ENCODE measurements at regions not wholly inside any gene's neighbourhood (a gene's known extent, or its start where the extent isn't known, plus 50 kb on each side); places are given as distances from the start of the nearest gene placed in this dataset.

GRCh38 chr9:22809371-22809770 is 362.7 kb downstream of the DMRTA1 start:
- H3K4me3 Mint-ChIP-seq (ENCODE audit: unreplicated experiment): no peak overlapping the region
- H3K27me3 Mint-ChIP-seq (ENCODE audit: insufficient read depth, unreplicated experiment): no peaks in the 10 kb centered on the region
- H3K4me1 Mint-ChIP-seq (ENCODE audit: insufficient read depth, unreplicated experiment): no peaks in the 10 kb centered on the region
- no peak for TF ChIP-seq CTCF (IDR thresholded peaks at IDR 0.05; ENCODE audit: unreplicated experiment)
- DNase-seq (ENCODE audit: unreplicated experiment): no peak
- no peaks in the 10 kb centered on the region for H3K36me3 Mint-ChIP-seq (ENCODE audit: insufficient read depth, unreplicated experiment)
- ChIA-PET POLR2A (no interaction called here), CTCF (no interaction called here)
- no peak overlapping the region for H3K27ac Mint-ChIP-seq (ENCODE audit: low read depth, unreplicated experiment)
- intact Hi-C loops (cut with micrococcal nuclease): no loop called here
- no peaks in the 10 kb centered on the region for H3K9me3 Mint-ChIP-seq (ENCODE audit: unreplicated experiment)
- BruUV-seq (replicated peaks): no TSS peak

GRCh38 chr9:22813529-22813928 is 366.9 kb downstream of the DMRTA1 start:
- no TSS peak for BruUV-seq (replicated peaks)
- Mint-ChIP-seq H3K9me3 (ENCODE audit: unreplicated experiment) (no peaks in the 10 kb centered on the region), H3K27me3 (ENCODE audit: insufficient read depth, unreplicated experiment) (no peaks in the 10 kb centered on the region), H3K27ac (ENCODE audit: low read depth, unreplicated experiment) (no peak overlapping the region), H3K4me1 (ENCODE audit: insufficient read depth, unreplicated experiment) (no peaks in the 10 kb centered on the region), H3K36me3 (ENCODE audit: insufficient read depth, unreplicated experiment) (no peaks in the 10 kb centered on the region), H3K4me3 (ENCODE audit: unreplicated experiment) (no peak overlapping the region)
- intact Hi-C loops (cut with micrococcal nuclease): no loop called here
- POLR2A ChIA-PET: no interaction called here
- peak; percentile 13 for DNase-seq (ENCODE audit: unreplicated experiment)
- no peak for TF ChIP-seq CTCF (IDR thresholded peaks at IDR 0.05; ENCODE audit: unreplicated experiment)
- CTCF ChIA-PET: interaction anchor here (0.6 to 1.4 kb wide), 2 partner anchors 10 to 324 kb away, joined by 4 read pairs; no protein-coding TSS in a partner anchor

- Mint-ChIP-seq H3K4me3 (ENCODE audit: unreplicated experiment) (no peak overlapping the region), H3K27me3 (ENCODE audit: insufficient read depth, unreplicated experiment) (no peaks in the 10 kb centered on the region), H3K4me1 (ENCODE audit: insufficient read depth, unreplicated experiment) (no peaks in the 10 kb centered on the region), H3K9me3 (ENCODE audit: unreplicated experiment) (no peaks in the 10 kb centered on the region), H3K36me3 (ENCODE audit: insufficient read depth, unreplicated experiment) (no peaks in the 10 kb centered on the region), H3K27ac (ENCODE audit: low read depth, unreplicated experiment) (no peak overlapping the region)
- BruUV-seq (replicated peaks): no TSS peak
- no peak for DNase-seq (ENCODE audit: unreplicated experiment)
- intact Hi-C loops (cut with micrococcal nuclease): no loop called here
- TF ChIP-seq CTCF (IDR thresholded peaks at IDR 0.05; ENCODE audit: unreplicated experiment): no peak
- CTCF ChIA-PET: interaction anchor here (0.6 kb wide), 1 partner anchor 677 kb away, joined by 3 read pairs; no protein-coding TSS in a partner anchor
- POLR2A ChIA-PET: no interaction called here
Measured at GRCh38 chr9:22815246-22815645, 368.6 kb downstream of the DMRTA1 start.

- CTCF ChIA-PET: interaction anchor here (0.7 kb wide), 1 partner anchor 15 kb away, joined by 4 read pairs; no protein-coding TSS in a partner anchor
Measured at GRCh38 chr9:22817181-22817580, 370.6 kb downstream of the DMRTA1 start.

More at GRCh38 chr9:22817181-22817580, 370.6 kb downstream of the DMRTA1 start:
- POLR2A ChIA-PET: no interaction called here
- H3K4me3 Mint-ChIP-seq (ENCODE audit: unreplicated experiment): no peak overlapping the region
- BruUV-seq (replicated peaks): no TSS peak
- intact Hi-C loops (cut with micrococcal nuclease): no loop called here
- no peaks in the 10 kb centered on the region for H3K4me1 Mint-ChIP-seq (ENCODE audit: insufficient read depth, unreplicated experiment)
- no peaks in the 10 kb centered on the region for H3K36me3 Mint-ChIP-seq (ENCODE audit: insufficient read depth, unreplicated experiment)
- H3K9me3 Mint-ChIP-seq (ENCODE audit: unreplicated experiment): no peaks in the 10 kb centered on the region
- TF ChIP-seq CTCF (IDR thresholded peaks at IDR 0.05; ENCODE audit: unreplicated experiment): no peak
- DNase-seq (ENCODE audit: unreplicated experiment): no peak
- no peak overlapping the region for H3K27ac Mint-ChIP-seq (ENCODE audit: low read depth, unreplicated experiment)
- H3K27me3 Mint-ChIP-seq (ENCODE audit: insufficient read depth, unreplicated experiment): no peaks in the 10 kb centered on the region
